ENCODE measurements at regions not wholly inside any gene's neighbourhood (a gene's known extent, or its start where the extent isn't known, plus 50 kb on each side); places are given as distances from the start of the nearest gene placed in this dataset.

DNA sequence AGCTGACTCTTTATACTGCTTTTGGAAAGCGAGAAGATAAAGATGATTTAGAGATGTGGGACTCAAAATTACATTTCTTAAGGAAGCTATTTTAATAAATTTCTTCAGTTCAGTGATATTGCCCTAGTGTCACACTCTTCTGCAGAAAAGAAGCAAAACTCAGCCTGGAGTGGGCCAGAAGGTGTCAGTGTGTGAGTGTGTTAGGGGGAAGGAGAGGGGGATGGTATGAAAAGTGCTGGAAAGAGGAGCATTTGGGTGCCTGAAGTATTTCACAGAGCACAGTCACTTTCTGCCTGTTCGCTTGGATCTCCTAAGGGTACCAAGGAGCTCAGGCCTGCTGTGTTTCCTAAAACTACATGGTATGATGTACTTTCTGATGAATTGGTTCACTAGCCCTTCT is 84.5 kb upstream of the FRY start:
- H3K4me1 ChIP-seq (ENCODE audit: control insufficient read depth, insufficient read depth, low read length): no peaks in the 10 kb centered on the region; the same call in 1 of the 2 replicates
- no peaks in the 10 kb centered on the region for H3K27me3 ChIP-seq (ENCODE audit: control insufficient read depth, insufficient read depth, low read length)
- H3K27ac ChIP-seq (ENCODE audit: low read depth, low read length): no peak overlapping the region

GRCh38 chr13:31947506-31947905 is 84.1 kb upstream of the FRY start:
- no peak overlapping the region for H3K27ac ChIP-seq (ENCODE audit: low read depth, low read length)
- H3K4me3 ChIP-seq (ENCODE audit: low read depth, low read length): no peak overlapping the region
- no peak overlapping the region for H3K9ac ChIP-seq (ENCODE audit: low read depth, low read length)
- H3K9me3 ChIP-seq (ENCODE audit: control insufficient read depth, insufficient read depth, low read length): no peaks in the 10 kb centered on the region
- no peaks in the 10 kb centered on the region for H3K27me3 ChIP-seq (ENCODE audit: control insufficient read depth, insufficient read depth, low read length)
- no peaks in the 10 kb centered on the region for H3K36me3 ChIP-seq (ENCODE audit: control insufficient read depth, insufficient read depth, low read length)
- no peaks in the 10 kb centered on the region; the same call in 1 of the 2 replicates for H3K4me1 ChIP-seq (ENCODE audit: control insufficient read depth, insufficient read depth, low read length)

More for the DNA sequence above, 84.5 kb upstream of the FRY start:
- Histone ChIP-seq H3K4me3 (ENCODE audit: low read depth, low read length) (no peak overlapping the region), H3K9me3 (ENCODE audit: control insufficient read depth, insufficient read depth, low read length) (no peaks in the 10 kb centered on the region), H3K36me3 (ENCODE audit: control insufficient read depth, insufficient read depth, low read length) (no peaks in the 10 kb centered on the region), H3K9ac (ENCODE audit: low read depth, low read length) (no peak overlapping the region)

- no peak overlapping the region for H3K4me3 ChIP-seq (ENCODE audit: low read depth, low read length)
- no peak overlapping the region for H3K9ac ChIP-seq (ENCODE audit: low read depth, low read length)
- H3K27me3 ChIP-seq (ENCODE audit: control insufficient read depth, insufficient read depth, low read length): no peaks in the 10 kb centered on the region
- no peak overlapping the region for H3K27ac ChIP-seq (ENCODE audit: low read depth, low read length)
- no peaks in the 10 kb centered on the region for H3K36me3 ChIP-seq (ENCODE audit: control insufficient read depth, insufficient read depth, low read length)
- H3K4me1 ChIP-seq (ENCODE audit: control insufficient read depth, insufficient read depth, low read length): no peaks in the 10 kb centered on the region; the same call in 1 of the 2 replicates
- no peaks in the 10 kb centered on the region for H3K9me3 ChIP-seq (ENCODE audit: control insufficient read depth, insufficient read depth, low read length)
These were observed 82.1 kb upstream of the FRY start for GRCh38 chr13:31949486-31949885.

GRCh38 chr13:31950111-31950815 is 81.3 kb upstream of the FRY start:
- Histone ChIP-seq H3K27me3 (ENCODE audit: control insufficient read depth, insufficient read depth, low read length) (no peaks in the 10 kb centered on the region), H3K9me3 (ENCODE audit: control insufficient read depth, insufficient read depth, low read length) (no peaks in the 10 kb centered on the region), H3K4me3 (ENCODE audit: low read depth, low read length) (no peak overlapping the region)

DNA sequence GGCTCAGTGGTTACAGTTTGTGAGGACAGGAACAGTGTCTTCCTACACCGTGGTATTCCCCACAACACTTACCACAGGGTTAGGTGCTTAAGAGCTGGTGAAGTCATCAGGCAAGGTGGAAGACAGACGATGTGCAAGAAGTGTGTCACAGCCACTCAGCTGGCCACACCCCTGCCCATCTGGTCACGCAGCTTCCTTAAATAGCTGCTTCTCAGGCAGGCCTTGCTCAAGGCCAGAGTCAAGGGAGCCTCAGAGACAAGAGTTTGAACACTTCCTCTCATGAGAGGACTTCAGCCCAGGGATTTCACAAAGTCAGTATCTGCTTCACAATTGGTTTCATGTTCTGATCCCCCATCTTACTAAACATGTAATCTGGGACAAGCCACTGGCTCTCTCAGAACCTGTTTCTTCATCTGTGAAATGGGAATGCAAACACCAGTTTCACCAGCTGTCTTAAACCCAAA is 80.3 kb upstream of the FRY start:
- no peak overlapping the region for H3K27ac ChIP-seq (ENCODE audit: low read depth, low read length)
- no peaks in the 10 kb centered on the region for H3K36me3 ChIP-seq (ENCODE audit: control insufficient read depth, insufficient read depth, low read length)
- H3K27me3 ChIP-seq (ENCODE audit: control insufficient read depth, insufficient read depth, low read length): no peaks in the 10 kb centered on the region
- H3K4me1 ChIP-seq (ENCODE audit: control insufficient read depth, insufficient read depth, low read length): no peaks in the 10 kb centered on the region
- no peak overlapping the region for H3K9ac ChIP-seq (ENCODE audit: low read depth, low read length)
- H3K4me3 ChIP-seq (ENCODE audit: low read depth, low read length): no peak overlapping the region
- H3K9me3 ChIP-seq (ENCODE audit: control insufficient read depth, insufficient read depth, low read length): no peaks in the 10 kb centered on the region

More at GRCh38 chr13:31950111-31950815, 81.3 kb upstream of the FRY start:
- no peak overlapping the region for H3K9ac ChIP-seq (ENCODE audit: low read depth, low read length)
- H3K4me1 ChIP-seq (ENCODE audit: control insufficient read depth, insufficient read depth, low read length): no peaks in the 10 kb centered on the region; the same call in 1 of the 2 replicates
- no peak overlapping the region for H3K27ac ChIP-seq (ENCODE audit: low read depth, low read length)
- H3K36me3 ChIP-seq (ENCODE audit: control insufficient read depth, insufficient read depth, low read length): no peaks in the 10 kb centered on the region

DNA sequence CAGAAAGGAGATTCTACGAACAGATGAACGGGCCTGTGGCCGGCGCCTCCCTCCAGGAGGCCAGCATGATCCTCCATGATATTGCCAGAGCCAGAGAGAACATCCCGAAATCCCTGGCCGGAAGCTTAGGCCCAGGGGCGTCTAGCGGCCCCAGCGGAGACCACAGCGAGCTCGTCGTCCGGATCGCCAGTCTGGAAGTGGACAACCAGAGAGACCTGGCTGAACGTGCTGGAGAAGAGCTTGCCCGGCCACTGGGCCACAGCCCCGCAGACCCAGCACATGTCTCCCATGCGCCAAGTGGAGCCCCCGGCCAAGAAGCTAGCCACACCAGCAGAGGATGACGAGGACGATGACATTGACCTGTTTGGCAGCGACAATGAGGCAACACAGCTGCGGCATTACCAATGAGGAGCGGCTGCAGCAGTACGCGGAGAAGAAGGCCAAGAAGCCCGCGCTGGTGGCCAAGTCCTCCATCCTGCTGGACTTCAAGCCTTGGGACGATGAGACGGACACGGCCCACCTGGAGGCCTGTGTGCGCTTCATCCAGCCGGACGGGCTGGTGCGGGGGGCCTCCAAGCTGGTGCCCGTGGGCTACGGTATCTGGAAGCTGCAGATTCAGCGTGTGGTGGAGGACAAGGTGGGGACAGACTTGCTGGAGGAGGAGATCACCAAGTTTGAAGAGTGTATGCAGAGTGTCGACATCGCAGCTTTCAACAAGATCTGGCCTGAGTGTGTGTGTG is 78.8 kb upstream of the FRY start:
- H3K27ac ChIP-seq (ENCODE audit: low read depth, low read length): no peak overlapping the region
- no peak overlapping the region for H3K4me3 ChIP-seq (ENCODE audit: low read depth, low read length)
- no peaks in the 10 kb centered on the region for H3K9me3 ChIP-seq (ENCODE audit: control insufficient read depth, insufficient read depth, low read length)
- no peaks in the 10 kb centered on the region for H3K4me1 ChIP-seq (ENCODE audit: control insufficient read depth, insufficient read depth, low read length)
- H3K27me3 ChIP-seq (ENCODE audit: control insufficient read depth, insufficient read depth, low read length): no peaks in the 10 kb centered on the region
- H3K36me3 ChIP-seq (ENCODE audit: control insufficient read depth, insufficient read depth, low read length): no peaks in the 10 kb centered on the region
- no peak overlapping the region for H3K9ac ChIP-seq (ENCODE audit: low read depth, low read length)

GRCh38 chr13:31955101-31955500 is 76.5 kb upstream of the FRY start:
- peaks cover 4% of the 10 kb centered on the region; the same call in 1 of the 2 replicates for H3K9me3 ChIP-seq (ENCODE audit: control insufficient read depth, insufficient read depth, low read length)
- H3K4me1 ChIP-seq (ENCODE audit: control insufficient read depth, insufficient read depth, low read length): no peaks in the 10 kb centered on the region
- H3K27me3 ChIP-seq (ENCODE audit: control insufficient read depth, insufficient read depth, low read length): no peaks in the 10 kb centered on the region
- H3K9ac ChIP-seq (ENCODE audit: low read depth, low read length): no peak overlapping the region
- no peaks in the 10 kb centered on the region for H3K36me3 ChIP-seq (ENCODE audit: control insufficient read depth, insufficient read depth, low read length)
- H3K4me3 ChIP-seq (ENCODE audit: low read depth, low read length): no peak overlapping the region
- no peak overlapping the region for H3K27ac ChIP-seq (ENCODE audit: low read depth, low read length)

- H3K27me3 ChIP-seq (ENCODE audit: control insufficient read depth, insufficient read depth, low read length): no peaks in the 10 kb centered on the region
- no peak overlapping the region for H3K4me3 ChIP-seq (ENCODE audit: low read depth, low read length)
- H3K4me1 ChIP-seq (ENCODE audit: control insufficient read depth, insufficient read depth, low read length): no peaks in the 10 kb centered on the region
- peaks cover 4% of the 10 kb centered on the region; the same call in 1 of the 2 replicates for H3K9me3 ChIP-seq (ENCODE audit: control insufficient read depth, insufficient read depth, low read length)
- no peak overlapping the region for H3K27ac ChIP-seq (ENCODE audit: low read depth, low read length)
- no peaks in the 10 kb centered on the region for H3K36me3 ChIP-seq (ENCODE audit: control insufficient read depth, insufficient read depth, low read length)
- H3K9ac ChIP-seq (ENCODE audit: low read depth, low read length): no peak overlapping the region
These were observed 75.8 kb upstream of the FRY start for GRCh38 chr13:31955741-31956140.

DNA sequence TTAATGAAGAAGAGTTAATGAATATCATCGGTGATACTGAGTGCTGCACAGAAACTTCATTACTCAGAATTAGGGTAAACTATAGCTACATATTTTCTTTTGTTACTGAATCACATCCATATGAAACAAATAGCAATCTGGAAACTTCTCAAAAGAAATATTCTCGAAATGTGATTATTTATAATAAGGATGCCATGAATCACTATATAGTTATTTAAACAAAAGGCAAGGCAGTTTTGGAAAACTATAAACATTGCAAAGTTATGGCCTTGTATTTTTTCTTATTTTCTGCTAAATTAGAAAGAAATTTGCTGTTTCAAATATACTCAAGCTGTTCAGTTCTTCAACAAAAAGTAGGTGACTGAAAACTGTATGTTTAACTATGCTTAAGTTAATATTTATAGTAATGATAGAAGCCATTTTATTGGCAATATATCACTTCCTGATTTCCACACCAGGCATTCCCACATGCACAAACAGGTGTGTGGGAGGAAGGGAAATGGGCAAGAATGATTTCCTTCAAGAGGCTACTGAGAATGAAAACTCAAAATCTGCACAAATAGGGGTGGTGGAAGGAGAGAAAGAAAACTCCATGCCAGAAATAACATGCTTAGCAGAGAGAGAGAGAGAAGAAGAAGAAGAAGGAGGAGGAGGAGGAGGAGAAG is 74.5 kb upstream of the FRY start:
- Histone ChIP-seq H3K4me1 (ENCODE audit: control insufficient read depth, insufficient read depth, low read length) (no peaks in the 10 kb centered on the region), H3K9ac (ENCODE audit: low read depth, low read length) (no peak overlapping the region), H3K4me3 (ENCODE audit: low read depth, low read length) (no peak overlapping the region), H3K9me3 (ENCODE audit: control insufficient read depth, insufficient read depth, low read length) (peaks cover 4% of the 10 kb centered on the region; the same call in 1 of the 2 replicates), H3K27ac (ENCODE audit: low read depth, low read length) (no peak overlapping the region), H3K27me3 (ENCODE audit: control insufficient read depth, insufficient read depth, low read length) (no peaks in the 10 kb centered on the region), H3K36me3 (ENCODE audit: control insufficient read depth, insufficient read depth, low read length) (no peaks in the 10 kb centered on the region)

DNA sequence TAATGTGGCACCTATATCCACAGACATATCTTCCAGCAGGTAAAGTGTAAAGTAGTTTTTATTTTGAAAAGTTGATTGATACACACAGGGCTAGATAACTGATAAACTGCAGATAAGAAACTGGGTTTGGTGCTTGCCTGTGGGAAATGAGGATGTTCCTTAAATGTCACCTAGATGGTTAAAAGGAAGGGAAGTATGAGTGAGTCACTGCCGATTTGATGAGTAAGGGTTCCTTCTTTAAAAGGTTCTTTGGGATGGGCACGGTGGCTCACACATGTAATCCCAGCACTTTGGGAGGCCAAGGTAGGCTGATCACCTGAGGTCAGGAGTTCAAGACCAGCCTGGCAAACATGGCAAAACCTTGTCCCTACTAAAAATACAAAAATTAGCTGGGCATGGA is 73.8 kb upstream of the FRY start:
- Histone ChIP-seq H3K4me1 (ENCODE audit: control insufficient read depth, insufficient read depth, low read length) (no peaks in the 10 kb centered on the region), H3K4me3 (ENCODE audit: low read depth, low read length) (no peak overlapping the region), H3K27ac (ENCODE audit: low read depth, low read length) (no peak overlapping the region), H3K36me3 (ENCODE audit: control insufficient read depth, insufficient read depth, low read length) (no peaks in the 10 kb centered on the region), H3K27me3 (ENCODE audit: control insufficient read depth, insufficient read depth, low read length) (no peaks in the 10 kb centered on the region), H3K9me3 (ENCODE audit: control insufficient read depth, insufficient read depth, low read length) (peaks cover 4% of the 10 kb centered on the region; the same call in 1 of the 2 replicates), H3K9ac (ENCODE audit: low read depth, low read length) (no peak overlapping the region)

Measured in HUES48 (cell line).